CD8-positive, alpha-beta memory T cell (primary cell): ENCODE measurements at regions not wholly inside any gene's neighbourhood (a gene's known extent, or its start where the extent isn't known, plus 50 kb on each side); places are given as distances from the start of the nearest gene placed in this dataset.

Experiments
- CTCF ChIA-PET: fragments of 350-600 bp; sonication (Branson Sonifier 250); formaldehyde crosslinking; loops from one replicate; lab custom pipeline; 2021; ENCODE audit warnings: antibody characterized with exemption; lab: Charles Lee
- POLR2A ChIA-PET: fragments of 350-600 bp; sonication (Branson Sonifier 250); formaldehyde crosslinking; loops from one replicate; lab custom pipeline; 2021; ENCODE audit warnings: antibody characterized with exemption; lab: Charles Lee
- DNase-seq, 5 donors: peaks; one replicate each; pipeline versions ENCODE4 v3.0.0 to v3.0.0-alpha.2; 2020 to 2022; ENCODE audit warnings: mixed read lengths in 1 of 5
- H3K27ac ChIP-seq: one replicate; pipeline ENCODE4 v1.7.0; 2013; ENCODE audit warnings: low read depth, mild to moderate bottlenecking, low read length, moderate library complexity
- H3K27me3 ChIP-seq: 2 replicates; pipeline ENCODE4 v1.7.0; 2013; ENCODE audit warnings: low read length, mild to moderate bottlenecking; ENCODE audit not compliant: insufficient read depth, poor library complexity, severe bottlenecking
- H3K36me3 ChIP-seq: 2 replicates; pipeline ENCODE4 v1.7.0; 2013; ENCODE audit warnings: mild to moderate bottlenecking, low read length, moderate library complexity; ENCODE audit not compliant: insufficient read depth
- H3K4me1 ChIP-seq: 2 replicates; pipeline ENCODE4 v1.7.0; 2013; ENCODE audit warnings: mild to moderate bottlenecking, low read length, moderate library complexity; ENCODE audit not compliant: insufficient read depth
- H3K4me3 ChIP-seq: 2 replicates; pipeline ENCODE4 v1.7.0; 2013; ENCODE audit warnings: mild to moderate bottlenecking, low read length
- H3K9me3 ChIP-seq: 2 replicates; pipeline ENCODE4 v1.7.0; 2013; ENCODE audit warnings: mild to moderate bottlenecking, low read length
- H3K27ac Mint-ChIP-seq, 8 donors: one replicate each; pipeline ENCODE4 v1.8.0; 2020 to 2021; ENCODE audit warnings: mixed read lengths in 8 of 8, mild to moderate bottlenecking in 6 of 8, inconsistent platforms in 3 of 8, moderate library complexity in 3 of 8
- H3K27me3 Mint-ChIP-seq, 2 donors: one replicate each; pipeline ENCODE4 v1.8.0; 2020 to 2021; ENCODE audit warnings: mixed read lengths in 2 of 2, mild to moderate bottlenecking in 1 of 2, moderate library complexity in 1 of 2
- H3K36me3 Mint-ChIP-seq, 3 donors: one replicate each; pipeline ENCODE4 v1.8.0; 2020 to 2021; ENCODE audit warnings: mixed read lengths in 3 of 3, inconsistent platforms in 1 of 3, mild to moderate bottlenecking in 1 of 3
- H3K4me1 Mint-ChIP-seq, 3 donors: one replicate each; pipeline ENCODE4 v1.8.0; 2020 to 2021; ENCODE audit warnings: mixed read lengths in 3 of 3, inconsistent platforms in 1 of 3, mild to moderate bottlenecking in 1 of 3
- H3K4me3 Mint-ChIP-seq, 7 donors: one replicate each; pipeline ENCODE4 v1.8.0; 2020 to 2021; ENCODE audit warnings: mixed read lengths in 7 of 7, mild to moderate bottlenecking in 6 of 7, moderate library complexity in 4 of 7, inconsistent platforms in 2 of 7
- H3K9me3 Mint-ChIP-seq, 5 donors: one replicate each; pipeline ENCODE4 v1.8.0; 2020 to 2022; ENCODE audit warnings: mixed read lengths in 5 of 5, mild to moderate bottlenecking in 3 of 5, moderate library complexity in 2 of 5, inconsistent platforms in 1 of 5

DNA sequence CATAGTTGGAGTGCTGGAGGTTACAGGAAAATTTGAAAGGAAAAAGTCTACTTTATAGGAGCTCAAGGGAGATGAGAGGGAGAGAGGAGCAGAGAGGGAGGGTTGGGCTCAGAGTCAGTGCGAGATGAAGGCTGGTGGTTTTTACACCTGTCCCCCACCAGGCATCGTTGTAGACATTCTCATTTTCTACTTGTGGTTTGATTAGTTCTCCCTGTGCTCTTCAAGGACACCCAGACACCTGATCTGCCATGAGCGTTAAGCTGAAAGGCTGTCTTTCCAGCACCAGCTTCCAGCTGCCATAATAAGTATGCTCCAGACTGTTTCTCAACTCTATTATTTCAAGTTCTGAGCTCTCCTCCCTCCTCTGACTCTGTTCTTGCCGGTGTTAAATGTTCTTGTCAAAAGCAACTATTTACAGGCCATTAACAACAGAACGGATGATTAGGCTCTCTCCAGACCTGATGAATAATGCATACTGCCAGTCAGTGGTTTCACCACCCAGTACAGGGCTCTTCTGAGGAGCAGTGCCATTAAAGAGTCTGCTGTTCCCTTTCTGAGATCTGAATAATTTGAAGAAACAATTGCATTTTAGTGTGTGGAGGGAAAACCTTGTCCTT is 514.6 kb upstream of the MCTP2 start:
- Histone ChIP-seq H3K36me3 (no peaks in the 10 kb centered on the region), H3K4me3 (no peak overlapping the region), H3K9me3 (no peaks in the 10 kb centered on the region), H3K27me3 (no peaks in the 10 kb centered on the region), H3K27ac (no peak overlapping the region), H3K4me1 (no peaks in the 10 kb centered on the region)
- Mint-ChIP-seq H3K27me3 (peaks cover 0 to 15% of the 10 kb centered on the region in 2 donors), H3K4me1 (no peaks in the 10 kb centered on the region), H3K36me3 (no peaks in the 10 kb centered on the region), H3K4me3 (no peak overlapping the region), H3K9me3 (no peaks in the 10 kb centered on the region), H3K27ac (no peak overlapping the region)
- DNase-seq: no peak
- ChIA-PET POLR2A (no interaction called here), CTCF (no interaction called here)

DNA sequence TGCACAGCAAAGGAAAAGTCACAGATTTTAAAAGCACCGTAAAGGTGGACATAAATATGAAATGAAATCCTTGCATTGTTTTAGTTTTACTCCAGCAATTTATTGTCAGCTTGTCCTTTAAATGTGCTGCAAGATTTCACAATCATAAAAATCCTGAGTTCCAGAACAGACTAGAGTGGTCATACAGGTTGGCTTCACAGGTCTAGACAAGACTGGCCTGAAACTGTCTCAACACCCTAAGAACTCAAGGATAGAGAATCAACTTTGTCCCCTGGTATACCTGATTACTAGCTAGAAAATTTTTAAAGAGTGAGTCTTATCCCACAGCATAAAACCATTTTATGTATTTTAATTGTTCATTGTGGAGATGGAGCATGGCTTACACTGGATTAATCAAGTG is 521.7 kb upstream of the MCTP2 start:
- H3K36me3 Mint-ChIP-seq: no peaks in the 10 kb centered on the region
- Histone ChIP-seq H3K27ac (no peak overlapping the region), H3K4me1 (no peaks in the 10 kb centered on the region), H3K36me3 (no peaks in the 10 kb centered on the region), H3K9me3 (no peaks in the 10 kb centered on the region), H3K4me3 (no peak overlapping the region), H3K27me3 (no peaks in the 10 kb centered on the region)
- H3K27ac Mint-ChIP-seq: no peak overlapping the region
- POLR2A ChIA-PET: no interaction called here
- no peak for DNase-seq
- peaks cover 0 to 3% of the 10 kb centered on the region in 2 donors for H3K27me3 Mint-ChIP-seq
- H3K4me3 Mint-ChIP-seq: no peak overlapping the region
- CTCF ChIA-PET: no interaction called here
- no peaks in the 10 kb centered on the region for H3K4me1 Mint-ChIP-seq
- no peaks in the 10 kb centered on the region for H3K9me3 Mint-ChIP-seq

DNA sequence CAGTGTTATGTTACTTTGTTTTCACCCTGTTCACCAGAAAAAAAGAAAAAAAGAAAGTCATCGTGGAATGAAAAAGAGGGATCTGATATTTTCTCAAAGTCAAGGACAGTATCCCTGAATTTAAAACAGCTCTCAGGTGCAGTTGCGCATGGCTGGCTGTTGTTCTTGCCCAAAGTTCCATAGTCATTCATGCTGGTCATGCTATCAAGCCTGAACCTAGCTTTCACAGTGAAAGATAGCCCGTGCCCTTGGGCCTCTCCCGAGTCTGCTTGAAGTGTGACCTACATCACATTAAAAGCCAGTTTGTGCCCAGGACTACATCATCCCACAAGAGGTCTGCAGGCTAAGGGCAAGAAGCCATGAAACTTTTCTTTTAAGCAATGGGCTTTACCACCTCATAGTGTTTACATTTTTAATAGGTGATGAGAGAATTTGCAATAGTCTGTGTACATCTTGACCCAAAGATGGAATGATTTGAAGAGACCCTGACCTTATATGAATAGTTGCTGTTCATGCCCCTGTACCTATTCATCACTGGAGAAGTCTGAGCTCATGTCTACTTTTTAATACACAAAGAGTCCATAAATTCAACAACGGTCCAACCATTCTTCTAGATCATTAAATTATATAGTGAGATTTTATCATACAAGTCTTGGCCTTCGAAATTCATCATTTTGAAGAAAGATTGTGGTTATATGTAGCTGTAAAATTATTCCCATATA is 522.5 kb upstream of the MCTP2 start:
- DNase-seq: no peak
- Mint-ChIP-seq H3K27ac (no peak overlapping the region), H3K4me1 (no peaks in the 10 kb centered on the region), H3K27me3 (peaks cover 0 to 3% of the 10 kb centered on the region in 2 donors), H3K36me3 (no peaks in the 10 kb centered on the region), H3K9me3 (no peaks in the 10 kb centered on the region), H3K4me3 (no peak overlapping the region)
- Histone ChIP-seq H3K9me3 (no peaks in the 10 kb centered on the region), H3K27me3 (no peaks in the 10 kb centered on the region), H3K4me3 (no peak overlapping the region), H3K27ac (no peak overlapping the region), H3K4me1 (no peaks in the 10 kb centered on the region), H3K36me3 (no peaks in the 10 kb centered on the region)
- CTCF ChIA-PET: no interaction called here
- POLR2A ChIA-PET: no interaction called here

DNA sequence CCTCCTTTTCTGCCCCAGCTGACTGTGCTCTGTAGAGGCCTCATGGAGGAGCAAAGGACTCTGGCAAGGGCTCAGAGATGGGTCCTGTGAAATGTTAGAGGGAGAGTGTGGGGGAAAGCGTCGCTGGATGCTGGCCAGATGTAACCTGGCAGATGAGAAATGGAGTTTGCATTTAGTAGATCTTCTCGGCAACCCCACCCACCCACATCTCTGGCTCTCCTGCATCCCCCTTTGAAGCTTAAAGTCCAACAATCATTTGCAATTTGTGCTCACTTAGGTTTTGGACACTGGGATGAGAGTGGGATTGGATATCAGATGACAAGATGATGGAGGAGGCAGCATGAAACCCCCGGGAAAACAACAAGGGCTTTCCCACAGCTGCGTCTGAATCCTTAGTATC is 523.6 kb upstream of the MCTP2 start:
- Mint-ChIP-seq H3K27ac (no peak overlapping the region), H3K9me3 (no peaks in the 10 kb centered on the region), H3K36me3 (no peaks in the 10 kb centered on the region), H3K4me3 (no peak overlapping the region), H3K27me3 (peaks cover under 1 to 4% of the 10 kb centered on the region in 2 donors), H3K4me1 (no peaks in the 10 kb centered on the region)
- no peaks in the 10 kb centered on the region for H3K9me3 ChIP-seq
- ChIA-PET CTCF (no interaction called here), POLR2A (no interaction called here)
- no peaks in the 10 kb centered on the region for H3K36me3 ChIP-seq
- H3K4me3 ChIP-seq: no peak overlapping the region
- no peaks in the 10 kb centered on the region for H3K27me3 ChIP-seq
- no peaks in the 10 kb centered on the region for H3K4me1 ChIP-seq
- no peak for DNase-seq
- no peak overlapping the region for H3K27ac ChIP-seq

DNA sequence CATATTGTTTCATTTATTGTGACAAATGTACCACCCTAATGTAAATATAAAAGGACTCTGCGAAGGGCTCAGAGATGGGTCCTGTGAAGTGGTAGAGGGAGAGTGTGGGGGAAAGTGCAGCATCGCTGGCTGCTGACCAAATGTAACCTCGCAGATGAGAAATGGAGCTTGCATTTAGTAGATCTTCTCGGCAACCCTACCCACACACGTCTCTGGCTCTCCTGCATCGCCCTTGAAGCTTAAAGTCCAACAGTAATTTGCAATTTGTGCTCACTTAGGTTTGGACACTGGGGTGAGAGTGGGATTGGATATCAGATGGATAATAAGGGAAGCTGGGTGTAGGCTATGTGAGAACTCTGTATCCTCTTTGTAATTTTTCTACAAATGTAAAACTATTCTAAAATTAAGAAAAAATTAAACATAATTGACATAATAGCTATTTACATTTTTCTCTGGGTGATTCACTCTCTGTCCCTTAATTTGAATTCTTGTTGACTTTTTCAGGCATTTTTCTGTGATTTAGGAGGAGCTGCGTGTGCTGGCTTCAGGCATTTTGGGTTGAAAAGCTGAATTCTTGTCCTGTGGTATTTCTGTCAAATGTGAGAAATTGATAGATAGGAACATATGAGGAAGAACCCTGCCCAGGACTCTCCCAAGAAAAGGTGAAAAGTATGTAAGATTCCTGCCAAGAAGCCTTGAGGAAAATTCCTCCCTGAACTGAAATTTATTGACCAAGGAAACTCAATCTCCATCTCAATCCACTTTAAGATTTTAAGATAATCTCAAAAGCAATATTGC is 524.7 kb upstream of the MCTP2 start:
- Histone ChIP-seq H3K36me3 (no peaks in the 10 kb centered on the region), H3K4me3 (no peak overlapping the region), H3K27ac (no peak overlapping the region), H3K27me3 (no peaks in the 10 kb centered on the region), H3K9me3 (no peaks in the 10 kb centered on the region), H3K4me1 (no peaks in the 10 kb centered on the region)
- Mint-ChIP-seq H3K9me3 (no peaks in the 10 kb centered on the region), H3K27me3 (peaks cover 1 to 4% of the 10 kb centered on the region in 2 donors), H3K4me3 (no peak overlapping the region), H3K4me1 (no peaks in the 10 kb centered on the region), H3K27ac (no peak overlapping the region), H3K36me3 (no peaks in the 10 kb centered on the region)
- DNase-seq: no peak
- CTCF ChIA-PET: no interaction called here
- POLR2A ChIA-PET: no interaction called here

DNA sequence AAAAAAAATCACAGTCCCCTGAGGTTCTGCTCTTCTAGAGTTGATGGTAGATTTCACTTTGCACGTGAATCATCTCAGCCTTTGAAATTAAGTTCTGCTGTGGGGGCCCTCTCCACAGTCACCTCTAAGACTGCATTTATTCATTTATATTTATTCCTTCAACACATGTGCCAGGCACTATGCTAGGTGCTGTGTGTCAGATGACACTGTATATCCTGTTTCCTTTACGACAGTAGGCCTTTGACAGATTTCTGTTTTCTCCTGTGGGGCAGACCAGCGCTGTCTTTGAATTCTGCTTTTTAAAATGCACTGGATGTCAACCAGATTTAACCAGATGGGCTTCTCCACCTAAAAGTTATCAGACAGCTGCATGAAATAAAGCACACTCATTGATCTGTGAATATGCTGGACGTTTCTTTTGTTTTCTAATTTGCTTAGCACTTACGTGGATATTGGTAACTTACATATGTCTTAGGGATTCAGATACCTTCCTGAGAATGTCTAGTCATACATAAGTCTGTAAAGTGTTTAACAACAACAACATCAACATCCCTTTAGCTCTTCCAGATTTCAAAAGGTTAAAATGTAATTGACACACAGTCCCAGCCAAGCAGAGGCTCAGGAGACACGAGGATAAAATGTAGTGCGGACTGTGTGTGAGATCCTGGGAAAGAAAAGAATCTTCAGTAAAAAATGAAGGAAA is 525.5 kb upstream of the MCTP2 start:
- H3K36me3 ChIP-seq: no peaks in the 10 kb centered on the region
- Mint-ChIP-seq H3K27me3 (peaks cover 3 to 4% of the 10 kb centered on the region in 2 donors), H3K27ac (no peak overlapping the region), H3K36me3 (no peaks in the 10 kb centered on the region), H3K9me3 (no peaks in the 10 kb centered on the region), H3K4me3 (no peak overlapping the region), H3K4me1 (no peaks in the 10 kb centered on the region)
- DNase-seq: no peak
- H3K9me3 ChIP-seq: no peaks in the 10 kb centered on the region
- no peak overlapping the region for H3K27ac ChIP-seq
- H3K4me3 ChIP-seq: no peak overlapping the region
- H3K4me1 ChIP-seq: no peaks in the 10 kb centered on the region
- H3K27me3 ChIP-seq: no peaks in the 10 kb centered on the region
- ChIA-PET POLR2A (no interaction called here), CTCF (no interaction called here)

DNA sequence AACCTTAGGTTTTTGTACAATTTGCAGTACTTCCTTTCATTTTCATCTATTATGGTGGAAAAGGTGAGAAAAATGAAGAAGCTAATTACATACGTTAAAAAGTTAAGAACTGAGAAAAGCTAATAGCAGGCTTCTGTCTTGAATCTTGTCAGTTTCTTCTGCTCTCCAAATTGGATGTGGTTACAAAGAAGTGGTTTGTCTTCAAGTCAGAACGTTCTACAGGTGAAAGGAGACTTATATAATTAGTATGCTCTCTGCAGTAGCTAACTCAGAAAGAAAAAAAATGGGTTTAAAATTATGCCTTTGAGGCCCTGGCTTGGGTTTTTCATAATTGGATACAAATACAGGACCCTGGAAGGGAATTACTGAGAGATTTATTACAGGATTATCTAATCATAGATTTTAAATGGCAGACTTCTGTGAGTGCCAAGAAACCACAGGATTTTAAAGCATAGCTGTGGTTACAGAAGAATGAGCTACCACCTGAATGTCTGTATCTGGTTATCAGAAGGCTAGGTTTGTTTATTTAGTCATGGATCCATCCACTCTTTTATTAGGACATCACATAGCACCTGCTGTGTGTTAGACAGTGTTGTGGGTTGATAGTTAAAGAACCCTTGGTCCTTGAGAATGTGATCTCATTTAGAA is 528.1 kb upstream of the MCTP2 start:
- H3K4me3 ChIP-seq: no peak overlapping the region
- no peaks in the 10 kb centered on the region for H3K4me1 ChIP-seq
- H3K9me3 Mint-ChIP-seq: peaks cover 0 to 7% (median 5%) of the 10 kb centered on the region in 5 donors
- H3K9me3 ChIP-seq: no peaks in the 10 kb centered on the region
- no peak for DNase-seq
- H3K27ac Mint-ChIP-seq: no peak overlapping the region
- H3K27me3 ChIP-seq: no peaks in the 10 kb centered on the region
- no peaks in the 10 kb centered on the region for H3K36me3 Mint-ChIP-seq
- ChIA-PET CTCF (no interaction called here), POLR2A (no interaction called here)
- H3K27me3 Mint-ChIP-seq: peaks cover 3 to 4% of the 10 kb centered on the region in 2 donors
- no peak overlapping the region for H3K4me3 Mint-ChIP-seq
- no peaks in the 10 kb centered on the region for H3K36me3 ChIP-seq
- no peaks in the 10 kb centered on the region for H3K4me1 Mint-ChIP-seq
- H3K27ac ChIP-seq: no peak overlapping the region
